ENCODE measurements at regions not wholly inside any gene's neighbourhood (a gene's known extent, or its start where the extent isn't known, plus 50 kb on each side); places are given as distances from the start of the nearest gene placed in this dataset.

- Histone ChIP-seq H3K4me3 (replicated peaks; ENCODE audit: insufficient read depth, low read length) (no peak overlapping the region), H3K27me3 (ENCODE audit: insufficient read depth, poor library complexity, severe bottlenecking) (no peaks in the 10 kb centered on the region), H3K27ac (replicated peaks) (no peak overlapping the region)
- TF ChIP-seq POLR2AphosphoS5 (IDR thresholded peaks at IDR 0.05; ENCODE audit: low read depth) = no peak
- no peak for TF ChIP-seq CTCF (IDR thresholded peaks at IDR 0.05; ENCODE audit: insufficient read depth, low read length)
- no peak for TF ChIP-seq GABPA (IDR thresholded peaks at IDR 0.05; ENCODE audit: low read depth)
- no peak for DNase-seq (ENCODE audit: low read depth in 1 of 2, low spot score in 1 of 2)
Observed at GRCh38 chr14:97539411-97539795, 742.2 kb downstream of the VRK1 start.

- DNase-seq (ENCODE audit: low read depth in 1 of 2, low spot score in 1 of 2) = no peak
- Histone ChIP-seq H3K27me3 (ENCODE audit: insufficient read depth, poor library complexity, severe bottlenecking) (no peaks in the 10 kb centered on the region), H3K4me3 (replicated peaks; ENCODE audit: insufficient read depth, low read length) (no peak overlapping the region), H3K27ac (replicated peaks) (no peak overlapping the region)
- no peak for TF ChIP-seq CTCF (IDR thresholded peaks at IDR 0.05; ENCODE audit: insufficient read depth, low read length)
- TF ChIP-seq GABPA (IDR thresholded peaks at IDR 0.05; ENCODE audit: low read depth) = no peak
- TF ChIP-seq SPI1 (IDR thresholded peaks at IDR 0.05; ENCODE audit: borderline replicate concordance, low read depth) = no peak
- no peak for TF ChIP-seq POLR2AphosphoS5 (IDR thresholded peaks at IDR 0.05; ENCODE audit: low read depth)
- TF ChIP-seq REST (IDR thresholded peaks at IDR 0.05; ENCODE audit: insufficient replicate concordance, low read depth) = no peak
Observed at GRCh38 chr14:97539884-97540283, 742.7 kb downstream of the VRK1 start.

- no peaks in the 10 kb centered on the region for H3K27me3 ChIP-seq (ENCODE audit: insufficient read depth, poor library complexity, severe bottlenecking)
- TF ChIP-seq POLR2AphosphoS5 (IDR thresholded peaks at IDR 0.05; ENCODE audit: low read depth) = no peak
- H3K27ac ChIP-seq (replicated peaks) = no peak overlapping the region
- no peak overlapping the region for H3K4me3 ChIP-seq (replicated peaks; ENCODE audit: insufficient read depth, low read length)
- DNase-seq (ENCODE audit: low read depth in 1 of 2, low spot score in 1 of 2) = no peak
Observed at GRCh38 chr14:97543221-97543620, 746.0 kb downstream of the VRK1 start.

GRCh38 chr14:97543816-97544215 is 746.6 kb downstream of the VRK1 start:
- DNase-seq (ENCODE audit: low read depth in 1 of 2, low spot score in 1 of 2) = no peak
- H3K4me3 ChIP-seq (replicated peaks; ENCODE audit: insufficient read depth, low read length) = no peak overlapping the region
- TF ChIP-seq SPI1 (IDR thresholded peaks at IDR 0.05; ENCODE audit: borderline replicate concordance, low read depth) (no peak), POLR2AphosphoS5 (IDR thresholded peaks at IDR 0.05; ENCODE audit: low read depth) (no peak), REST (IDR thresholded peaks at IDR 0.05; ENCODE audit: insufficient replicate concordance, low read depth) (no peak), CTCF (IDR thresholded peaks at IDR 0.05; ENCODE audit: insufficient read depth, low read length) (no peak), GABPA (IDR thresholded peaks at IDR 0.05; ENCODE audit: low read depth) (no peak)
- H3K27me3 ChIP-seq (ENCODE audit: insufficient read depth, poor library complexity, severe bottlenecking) = no peaks in the 10 kb centered on the region
- H3K27ac ChIP-seq (replicated peaks) = no peak overlapping the region
